ENCODE measurements at regions not wholly inside any gene's neighbourhood (a gene's known extent, or its start where the extent isn't known, plus 50 kb on each side); places are given as distances from the start of the nearest gene placed in this dataset.

GRCh38 chr17:71668807-71669206 is 452.0 kb upstream of the SOX9 start:
- no peak for TF ChIP-seq CTCF (IDR thresholded peaks at IDR 0.05)

GRCh38 chr17:71677439-71677838 is 443.4 kb upstream of the SOX9 start:
- no peaks in the 10 kb centered on the region for H3K4me1 ChIP-seq (ENCODE audit: control insufficient read depth in 1 of 2, insufficient read depth in 1 of 2, low read depth in 1 of 2, low read length in 1 of 2)
- H3K27ac ChIP-seq, result no peak overlapping the region
- H3K9me3 ChIP-seq, result no peaks in the 10 kb centered on the region
- no peaks in the 10 kb centered on the region for H3K27me3 ChIP-seq
- no peak for TF ChIP-seq CTCF (IDR thresholded peaks at IDR 0.05)
- H3K36me3 ChIP-seq, result no peaks in the 10 kb centered on the region
- H3K4me3 ChIP-seq (ENCODE audit: low read depth in 1 of 2, low read length in 1 of 2), result no peak overlapping the region

More at GRCh38 chr17:71668807-71669206, 452.0 kb upstream of the SOX9 start:
- Histone ChIP-seq H3K36me3 (no peaks in the 10 kb centered on the region), H3K4me3 (ENCODE audit: low read depth in 1 of 2, low read length in 1 of 2) (no peak overlapping the region), H3K27ac (no peak overlapping the region), H3K27me3 (no peaks in the 10 kb centered on the region), H3K9me3 (no peaks in the 10 kb centered on the region), H3K4me1 (ENCODE audit: control insufficient read depth in 1 of 2, insufficient read depth in 1 of 2, low read depth in 1 of 2, low read length in 1 of 2) (no peaks in the 10 kb centered on the region)

GRCh38 chr17:71679832-71680231 is 441.0 kb upstream of the SOX9 start:
- Histone ChIP-seq H3K4me3 (ENCODE audit: low read depth in 1 of 2, low read length in 1 of 2) (no peak overlapping the region), H3K27ac (no peak overlapping the region), H3K4me1 (ENCODE audit: control insufficient read depth in 1 of 2, insufficient read depth in 1 of 2, low read depth in 1 of 2, low read length in 1 of 2) (no peaks in the 10 kb centered on the region), H3K9me3 (no peaks in the 10 kb centered on the region), H3K27me3 (no peaks in the 10 kb centered on the region), H3K36me3 (no peaks in the 10 kb centered on the region)
- TF ChIP-seq CTCF (IDR thresholded peaks at IDR 0.05), result no peak

GRCh38 chr17:71681427-71682173 is 439.2 kb upstream of the SOX9 start:
- H3K9me3 ChIP-seq, result no peaks in the 10 kb centered on the region

GRCh38 chr17:71682174-71682494 is 438.7 kb upstream of the SOX9 start:
- TF ChIP-seq CTCF (IDR thresholded peaks at IDR 0.05), result no peak
- no peaks in the 10 kb centered on the region for H3K4me1 ChIP-seq (ENCODE audit: control insufficient read depth in 1 of 2, insufficient read depth in 1 of 2, low read depth in 1 of 2, low read length in 1 of 2)
- H3K27ac ChIP-seq, result no peak overlapping the region
- H3K36me3 ChIP-seq, result no peaks in the 10 kb centered on the region
- no peak overlapping the region for H3K4me3 ChIP-seq (ENCODE audit: low read depth in 1 of 2, low read length in 1 of 2)
- H3K9me3 ChIP-seq, result no peaks in the 10 kb centered on the region
- H3K27me3 ChIP-seq, result no peaks in the 10 kb centered on the region

More at GRCh38 chr17:71681427-71682173, 439.2 kb upstream of the SOX9 start:
- Histone ChIP-seq H3K27me3 (no peaks in the 10 kb centered on the region), H3K4me3 (ENCODE audit: low read depth in 1 of 2, low read length in 1 of 2) (no peak overlapping the region), H3K4me1 (ENCODE audit: control insufficient read depth in 1 of 2, insufficient read depth in 1 of 2, low read depth in 1 of 2, low read length in 1 of 2) (no peaks in the 10 kb centered on the region), H3K27ac (no peak overlapping the region), H3K36me3 (no peaks in the 10 kb centered on the region)
- no peak for TF ChIP-seq CTCF (IDR thresholded peaks at IDR 0.05)
